CD4-positive, alpha-beta memory T cell (primary cell): ENCODE measurements at regions not wholly inside any gene's neighbourhood (a gene's known extent, or its start where the extent isn't known, plus 50 kb on each side); places are given as distances from the start of the nearest gene placed in this dataset.

Experiments
- CTCF ChIA-PET: fragments of 350-600 bp; sonication (Branson Sonifier 250); formaldehyde crosslinking; loops from one replicate; lab custom pipeline; 2021; ENCODE audit warnings: inconsistent platforms; ENCODE audit not compliant: partially characterized antibody; lab: Charles Lee
- POLR2A ChIA-PET: fragments of 350-600 bp; sonication (Branson Sonifier 250); formaldehyde crosslinking; loops from one replicate; lab custom pipeline; 2021; ENCODE audit not compliant: partially characterized antibody; lab: Charles Lee
- DNase-seq, 5 donors: peaks; one replicate each; pipeline versions ENCODE4 v3.0.0 to v3.0.0-alpha.2; 2020 to 2022; ENCODE audit warnings: mixed read lengths in 1 of 5
- H3K27ac ChIP-seq: one replicate; pipeline ENCODE4 v1.7.0; 2013; ENCODE audit warnings: low read depth, low read length
- H3K27me3 ChIP-seq: 2 replicates; pipeline ENCODE4 v1.7.0; 2013; ENCODE audit warnings: mild to moderate bottlenecking, low read length, moderate library complexity; ENCODE audit not compliant: insufficient read depth
- H3K36me3 ChIP-seq: 2 replicates; pipeline ENCODE4 v1.7.0; 2013; ENCODE audit warnings: mild to moderate bottlenecking, low read length, moderate library complexity; ENCODE audit not compliant: insufficient read depth
- H3K4me1 ChIP-seq: 2 replicates; pipeline ENCODE4 v1.7.0; 2013; ENCODE audit warnings: mild to moderate bottlenecking, low read length, moderate library complexity; ENCODE audit not compliant: insufficient read depth
- H3K4me3 ChIP-seq, 2 donors: one replicate each; pipeline ENCODE4 v1.7.0; 2013; ENCODE audit warnings: low read length in 2 of 2, mild to moderate bottlenecking in 1 of 2
- H3K9me3 ChIP-seq, 2 donors: one replicate each; pipeline ENCODE4 v1.7.0; 2013; ENCODE audit warnings: low read length in 2 of 2, control low read depth in 1 of 2; ENCODE audit not compliant: control insufficient read depth in 1 of 2
- H3K27ac Mint-ChIP-seq, 7 donors: one replicate each; pipeline ENCODE4 v1.8.0; 2020 to 2021; ENCODE audit warnings: mixed read lengths in 7 of 7, mild to moderate bottlenecking in 6 of 7, inconsistent platforms in 3 of 7, moderate library complexity in 3 of 7
- H3K27me3 Mint-ChIP-seq, 2 donors: one replicate each; pipeline ENCODE4 v1.8.0; 2020 to 2021; ENCODE audit warnings: mixed read lengths in 2 of 2
- H3K36me3 Mint-ChIP-seq, 2 donors: one replicate each; pipeline ENCODE4 v1.8.0; 2020 to 2021; ENCODE audit warnings: mixed read lengths in 2 of 2, inconsistent platforms in 1 of 2, mild to moderate bottlenecking in 1 of 2
- H3K4me1 Mint-ChIP-seq, 4 donors: one replicate each; pipeline ENCODE4 v1.8.0; 2020 to 2021; ENCODE audit warnings: mixed read lengths in 4 of 4, mild to moderate bottlenecking in 1 of 4
- H3K4me3 Mint-ChIP-seq, 8 donors: one replicate each; pipeline ENCODE4 v1.8.0; 2020 to 2021; ENCODE audit warnings: mixed read lengths in 8 of 8, mild to moderate bottlenecking in 7 of 8, moderate library complexity in 6 of 8, inconsistent platforms in 3 of 8
- H3K9me3 Mint-ChIP-seq, 8 donors: one replicate each; pipeline ENCODE4 v1.8.0; 2020 to 2021; ENCODE audit warnings: mixed read lengths in 8 of 8, mild to moderate bottlenecking in 5 of 8, inconsistent platforms in 3 of 8, moderate library complexity in 1 of 8
- intact Hi-C: fragments of 100-400 bp; cut with micrococcal nuclease; formaldehyde crosslinking; loops from one replicate; pipeline ENCODE4 v1.15.1; 2023

DNA sequence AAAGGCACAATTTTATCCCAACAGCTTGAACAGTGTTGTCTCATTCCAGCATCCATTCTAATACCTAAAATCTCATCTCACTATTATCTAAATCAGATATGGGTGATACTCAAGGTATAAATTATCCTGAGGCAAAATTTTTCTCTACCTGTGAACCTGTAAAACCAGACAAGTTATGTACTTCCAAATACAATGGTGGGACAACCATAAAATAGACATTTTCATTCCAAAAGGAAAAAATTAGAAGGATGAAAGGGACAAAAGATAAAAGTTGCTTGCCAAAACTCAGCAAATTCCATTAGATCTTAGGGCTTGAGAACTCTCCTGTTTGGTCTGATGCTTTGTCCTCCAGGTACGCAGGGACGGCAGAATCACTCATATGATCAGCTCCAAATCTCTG lies 650.5 kb downstream of the ADGRL2 start:
- H3K36me3 ChIP-seq: no peaks in the 10 kb centered on the region
- ChIA-PET POLR2A (no interaction called here), CTCF (no interaction called here)
- Mint-ChIP-seq H3K9me3 (peaks cover 0 to 17% (median 10%) of the 10 kb centered on the region in 8 donors), H3K4me3 (no peak overlapping the region), H3K27ac (no peak overlapping the region), H3K36me3 (no peaks in the 10 kb centered on the region), H3K27me3 (no peaks in the 10 kb centered on the region), H3K4me1 (no peaks in the 10 kb centered on the region)
- H3K4me3 ChIP-seq: no peak overlapping the region
- no peak for DNase-seq
- no peak overlapping the region for H3K27ac ChIP-seq
- H3K9me3 ChIP-seq: peaks cover 0 to 9% of the 10 kb centered on the region in 2 donors
- intact Hi-C loops: no loop called here
- no peaks in the 10 kb centered on the region for H3K27me3 ChIP-seq
- H3K4me1 ChIP-seq: no peaks in the 10 kb centered on the region

DNA sequence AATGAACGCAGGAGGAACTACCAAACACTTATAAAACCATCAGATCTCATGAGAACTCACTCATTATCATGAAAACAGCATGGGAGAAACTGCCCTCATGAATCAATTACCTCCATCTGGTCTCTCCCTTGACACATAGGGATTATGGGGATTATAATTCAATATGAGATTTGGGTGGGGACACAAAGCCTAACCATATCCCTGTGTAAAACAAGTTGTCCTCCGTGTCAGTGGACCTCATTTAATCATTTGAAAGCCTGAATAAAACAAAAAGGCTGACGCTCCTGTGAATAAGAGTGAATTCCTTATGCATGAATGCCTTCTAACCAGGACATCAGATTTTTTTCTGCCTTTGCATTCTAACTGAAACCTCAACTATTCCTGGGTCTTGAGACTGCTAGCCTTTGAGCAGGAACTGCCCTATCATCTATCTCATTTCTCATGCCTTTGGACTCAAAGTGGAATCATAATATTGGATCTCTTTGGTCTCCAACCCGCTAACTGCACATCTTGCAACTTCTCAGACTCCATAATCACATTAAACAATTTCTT lies 648.8 kb downstream of the ADGRL2 start:
- Mint-ChIP-seq H3K27ac (no peak overlapping the region), H3K4me3 (no peak overlapping the region), H3K9me3 (peaks cover 0 to 17% (median 8%) of the 10 kb centered on the region in 8 donors), H3K27me3 (no peaks in the 10 kb centered on the region), H3K36me3 (no peaks in the 10 kb centered on the region), H3K4me1 (no peaks in the 10 kb centered on the region)
- ChIA-PET POLR2A (no interaction called here), CTCF (no interaction called here)
- no peaks in the 10 kb centered on the region for H3K36me3 ChIP-seq
- DNase-seq: no peak
- intact Hi-C loops: no loop called here
- no peaks in the 10 kb centered on the region for H3K27me3 ChIP-seq
- H3K9me3 ChIP-seq: peaks cover 0 to 9% of the 10 kb centered on the region in 2 donors
- H3K27ac ChIP-seq: no peak overlapping the region
- no peak overlapping the region for H3K4me3 ChIP-seq
- no peaks in the 10 kb centered on the region for H3K4me1 ChIP-seq

DNA sequence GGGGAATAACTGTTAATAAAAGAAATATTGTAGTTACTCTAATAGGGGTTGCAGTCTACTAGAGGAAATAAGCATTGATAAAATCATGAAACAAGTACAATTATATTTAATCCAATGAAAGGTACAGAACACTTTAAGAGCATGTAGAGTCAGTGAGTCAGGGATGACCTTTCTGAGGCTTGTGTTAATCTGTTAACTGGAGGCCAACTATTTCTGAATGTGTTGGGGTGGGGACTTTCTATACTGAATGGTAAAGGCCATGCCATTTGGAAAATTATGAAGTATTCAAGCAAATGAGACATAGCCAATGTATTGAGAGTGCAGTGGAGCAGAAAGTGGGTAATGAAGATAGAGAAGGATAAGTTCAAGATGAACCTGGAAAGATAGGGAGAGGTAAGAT lies 646.2 kb downstream of the ADGRL2 start:
- Histone ChIP-seq H3K4me3 (no peak overlapping the region), H3K4me1 (no peaks in the 10 kb centered on the region), H3K27ac (no peak overlapping the region), H3K27me3 (no peaks in the 10 kb centered on the region), H3K9me3 (peaks cover 0 to 6% of the 10 kb centered on the region in 2 donors), H3K36me3 (no peaks in the 10 kb centered on the region)
- ChIA-PET CTCF (no interaction called here), POLR2A (no interaction called here)
- DNase-seq: no peak
- Mint-ChIP-seq H3K27ac (no peak overlapping the region), H3K4me3 (no peak overlapping the region), H3K36me3 (no peaks in the 10 kb centered on the region), H3K27me3 (no peaks in the 10 kb centered on the region), H3K4me1 (no peaks in the 10 kb centered on the region), H3K9me3 (peaks cover 0 to 10% (median 3%) of the 10 kb centered on the region in 8 donors)
- intact Hi-C loops: no loop called here

DNA sequence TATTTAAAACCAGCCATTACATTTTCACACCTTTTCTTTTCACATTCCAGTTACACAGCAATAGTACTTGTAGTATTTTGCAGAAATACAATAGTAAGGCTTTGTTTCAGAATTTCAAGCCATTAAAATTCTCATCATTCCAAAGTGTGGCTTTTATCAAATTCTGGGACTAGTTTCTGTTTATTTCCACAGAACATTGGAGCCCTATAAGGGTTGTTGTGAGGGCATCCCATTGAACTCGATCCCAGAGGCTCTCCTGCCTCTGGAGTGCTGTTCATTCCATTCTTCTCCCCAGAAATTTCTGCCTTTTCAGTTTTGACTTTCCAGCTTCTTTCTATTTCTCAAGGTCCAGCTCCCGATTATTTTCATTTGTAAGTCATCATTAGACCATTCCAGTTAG lies 645.5 kb downstream of the ADGRL2 start:
- H3K36me3 Mint-ChIP-seq: no peaks in the 10 kb centered on the region
- no peak overlapping the region for H3K27ac Mint-ChIP-seq
- Histone ChIP-seq H3K4me3 (no peak overlapping the region), H3K27ac (no peak overlapping the region), H3K27me3 (no peaks in the 10 kb centered on the region), H3K9me3 (peaks cover 0 to 4% of the 10 kb centered on the region in 2 donors), H3K4me1 (no peaks in the 10 kb centered on the region), H3K36me3 (no peaks in the 10 kb centered on the region)
- ChIA-PET CTCF (no interaction called here), POLR2A (no interaction called here)
- no peaks in the 10 kb centered on the region for H3K27me3 Mint-ChIP-seq
- H3K4me3 Mint-ChIP-seq: no peak overlapping the region
- H3K9me3 Mint-ChIP-seq: peaks cover 0 to 7% (median under 1%) of the 10 kb centered on the region in 8 donors
- intact Hi-C loops: no loop called here
- no peaks in the 10 kb centered on the region for H3K4me1 Mint-ChIP-seq
- no peak for DNase-seq

DNA sequence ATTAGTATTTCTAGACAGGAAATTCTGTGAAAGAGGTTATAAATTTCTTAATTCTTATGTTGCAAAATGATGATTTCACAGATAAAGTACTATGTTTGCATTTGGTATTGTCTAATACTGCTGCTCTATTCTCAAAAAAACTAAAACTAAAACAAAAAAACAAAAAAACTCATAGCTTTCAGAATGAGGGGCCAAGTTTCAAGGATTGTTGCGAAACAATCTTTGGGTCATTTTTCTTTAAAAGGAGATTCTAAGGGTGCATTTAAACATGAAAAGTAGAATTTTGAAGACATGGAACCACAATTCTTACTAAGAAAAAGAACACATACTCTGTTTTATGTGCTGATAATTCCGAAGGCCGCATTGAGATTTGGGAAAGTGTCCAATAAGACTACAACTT lies 645.1 kb downstream of the ADGRL2 start:
- Mint-ChIP-seq H3K9me3 (peaks cover 0 to 7% (median under 1%) of the 10 kb centered on the region in 8 donors), H3K27me3 (no peaks in the 10 kb centered on the region), H3K36me3 (no peaks in the 10 kb centered on the region), H3K27ac (no peak overlapping the region), H3K4me3 (no peak overlapping the region), H3K4me1 (no peaks in the 10 kb centered on the region)
- Histone ChIP-seq H3K4me3 (no peak overlapping the region), H3K36me3 (no peaks in the 10 kb centered on the region), H3K27ac (no peak overlapping the region), H3K9me3 (no peaks in the 10 kb centered on the region), H3K4me1 (no peaks in the 10 kb centered on the region), H3K27me3 (no peaks in the 10 kb centered on the region)
- intact Hi-C loops: no loop called here
- no peak for DNase-seq
- ChIA-PET CTCF (no interaction called here), POLR2A (no interaction called here)

DNA sequence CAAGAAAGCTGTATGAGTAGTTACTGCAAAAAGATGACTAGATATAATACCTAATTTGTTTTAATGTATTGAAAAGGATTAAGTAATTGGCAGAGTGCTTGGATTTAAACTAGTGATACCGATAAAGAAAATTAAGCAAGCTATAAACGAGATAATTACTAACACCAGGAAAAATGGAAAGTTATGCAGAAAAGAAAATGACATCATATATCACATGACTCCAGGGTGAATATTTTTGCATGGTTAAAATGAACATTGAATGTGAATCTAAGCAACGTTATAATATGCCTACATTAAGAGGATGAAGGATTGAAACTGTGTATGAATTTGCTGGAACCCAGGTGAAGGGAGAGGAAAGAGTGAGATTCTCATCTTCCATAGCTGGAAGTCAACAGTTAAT lies 644.4 kb downstream of the ADGRL2 start:
- Histone ChIP-seq H3K4me3 (no peak overlapping the region), H3K36me3 (no peaks in the 10 kb centered on the region), H3K27ac (no peak overlapping the region), H3K27me3 (no peaks in the 10 kb centered on the region), H3K4me1 (no peaks in the 10 kb centered on the region), H3K9me3 (no peaks in the 10 kb centered on the region)
- Mint-ChIP-seq H3K4me1 (no peaks in the 10 kb centered on the region), H3K27me3 (no peaks in the 10 kb centered on the region), H3K4me3 (no peak overlapping the region), H3K9me3 (peaks cover 0 to 5% (median under 1%) of the 10 kb centered on the region in 8 donors), H3K27ac (no peak overlapping the region), H3K36me3 (no peaks in the 10 kb centered on the region)
- intact Hi-C loops: no loop called here
- DNase-seq: no peak
- ChIA-PET POLR2A (no interaction called here), CTCF (no interaction called here)

DNA sequence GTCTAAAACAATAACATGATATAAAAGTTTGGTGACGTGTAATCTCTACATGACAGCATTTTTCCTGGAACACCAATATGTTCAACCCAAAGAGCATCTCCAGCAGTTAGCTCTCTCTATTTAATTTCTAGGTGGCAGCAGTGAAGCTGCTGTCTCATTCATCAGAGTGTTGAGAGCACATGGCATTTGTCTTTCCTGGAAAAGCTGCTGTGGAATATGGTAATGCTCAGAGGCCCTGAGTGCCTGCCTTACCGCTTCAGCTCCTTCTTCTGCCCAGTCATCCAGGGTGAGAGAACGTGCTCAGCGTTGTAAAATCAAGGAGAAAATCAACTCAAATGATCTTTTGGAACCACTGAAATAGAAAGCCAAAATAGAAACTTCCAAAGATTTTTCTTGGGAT lies 640.7 kb downstream of the ADGRL2 start:
- H3K4me1 Mint-ChIP-seq: no peaks in the 10 kb centered on the region
- H3K27ac Mint-ChIP-seq: no peak overlapping the region
- CTCF ChIA-PET: no interaction called here
- no peaks in the 10 kb centered on the region for H3K4me1 ChIP-seq
- intact Hi-C loops: no loop called here
- H3K9me3 ChIP-seq: no peaks in the 10 kb centered on the region
- H3K4me3 ChIP-seq: no peak overlapping the region
- no peaks in the 10 kb centered on the region for H3K36me3 Mint-ChIP-seq
- H3K27me3 Mint-ChIP-seq: no peaks in the 10 kb centered on the region
- DNase-seq: no peak
- no peak overlapping the region for H3K27ac ChIP-seq
- H3K27me3 ChIP-seq: no peaks in the 10 kb centered on the region
- H3K4me3 Mint-ChIP-seq: no peak overlapping the region
- no peaks in the 10 kb centered on the region for H3K36me3 ChIP-seq
- POLR2A ChIA-PET: no interaction called here
- peaks cover 0 to 7% (median 0%) of the 10 kb centered on the region in 8 donors for H3K9me3 Mint-ChIP-seq
